Type B pancreatic cell (in vitro differentiated cells): ENCODE measurements at regions not wholly inside any gene's neighbourhood (a gene's known extent, or its start where the extent isn't known, plus 50 kb on each side); places are given as distances from the start of the nearest gene placed in this dataset.
"Not testable (repeated sequence)": the region's sequence is repeated elsewhere in the genome, so short reads cannot be mapped to it uniquely, and the experiment has no call there.

Experiments used
- DNase-seq: peaks from one replicate; pipeline ENCODE4 v3.0.0; 2021; ENCODE audit warnings: mixed read lengths; ENCODE audit not compliant: unreplicated experiment; ENCODE audit errors: extremely low spot score
- H3K27ac Mint-ChIP-seq: 2 replicates; pipeline ENCODE4 v1.8.0; 2021; ENCODE audit warnings: mild to moderate bottlenecking, mixed read lengths
- H3K27me3 Mint-ChIP-seq: 2 replicates; pipeline ENCODE4 v1.8.0; 2021; ENCODE audit warnings: mixed read lengths
- H3K36me3 Mint-ChIP-seq: 2 replicates; pipeline ENCODE4 v1.8.0; 2021; ENCODE audit warnings: mixed read lengths
- H3K4me1 Mint-ChIP-seq: one replicate; pipeline ENCODE4 v1.8.0; 2021; ENCODE audit warnings: mixed read lengths; ENCODE audit not compliant: unreplicated experiment
- H3K4me3 Mint-ChIP-seq: 2 replicates; pipeline ENCODE4 v1.8.0; 2021; ENCODE audit warnings: mild to moderate bottlenecking, mixed read lengths
- H3K9me3 Mint-ChIP-seq: 2 replicates; pipeline ENCODE4 v1.8.0; 2021; ENCODE audit warnings: mixed read lengths

DNA sequence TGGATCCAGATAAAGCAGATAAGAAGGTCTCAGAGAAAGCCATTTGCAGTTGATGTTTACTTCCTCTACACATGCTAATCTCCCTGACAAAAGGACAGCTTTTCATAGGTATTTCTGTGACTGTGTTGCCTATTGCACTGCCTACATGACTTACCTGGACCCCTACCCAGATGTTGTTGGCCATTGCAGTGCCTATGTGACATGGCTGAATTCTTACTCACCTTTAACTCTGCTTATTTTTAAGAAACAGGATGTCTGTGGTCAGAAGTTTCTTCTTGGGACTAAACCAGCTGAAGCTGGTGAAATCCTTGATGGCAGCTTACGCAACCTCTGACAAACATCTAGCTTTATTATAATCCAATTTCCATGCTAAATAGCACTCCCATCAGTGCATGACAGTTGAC lies 50.7 kb downstream of the PPIAL4D start:
- H3K27me3 Mint-ChIP-seq, DNase-seq, H3K4me1 Mint-ChIP-seq, H3K4me3 Mint-ChIP-seq, H3K27ac Mint-ChIP-seq, H3K36me3 Mint-ChIP-seq, H3K9me3 Mint-ChIP-seq: not testable (repeated sequence)

GRCh38 chr1:145189543-145190030 lies 52.4 kb downstream of the PPIAL4D start:
- DNase-seq, H3K36me3 Mint-ChIP-seq, H3K9me3 Mint-ChIP-seq, H3K27me3 Mint-ChIP-seq, H3K4me1 Mint-ChIP-seq: not testable (repeated sequence)
- Mint-ChIP-seq H3K4me3 (peak overlapping the region; percentile 67), H3K27ac (peak overlapping the region; percentile 87)

DNA sequence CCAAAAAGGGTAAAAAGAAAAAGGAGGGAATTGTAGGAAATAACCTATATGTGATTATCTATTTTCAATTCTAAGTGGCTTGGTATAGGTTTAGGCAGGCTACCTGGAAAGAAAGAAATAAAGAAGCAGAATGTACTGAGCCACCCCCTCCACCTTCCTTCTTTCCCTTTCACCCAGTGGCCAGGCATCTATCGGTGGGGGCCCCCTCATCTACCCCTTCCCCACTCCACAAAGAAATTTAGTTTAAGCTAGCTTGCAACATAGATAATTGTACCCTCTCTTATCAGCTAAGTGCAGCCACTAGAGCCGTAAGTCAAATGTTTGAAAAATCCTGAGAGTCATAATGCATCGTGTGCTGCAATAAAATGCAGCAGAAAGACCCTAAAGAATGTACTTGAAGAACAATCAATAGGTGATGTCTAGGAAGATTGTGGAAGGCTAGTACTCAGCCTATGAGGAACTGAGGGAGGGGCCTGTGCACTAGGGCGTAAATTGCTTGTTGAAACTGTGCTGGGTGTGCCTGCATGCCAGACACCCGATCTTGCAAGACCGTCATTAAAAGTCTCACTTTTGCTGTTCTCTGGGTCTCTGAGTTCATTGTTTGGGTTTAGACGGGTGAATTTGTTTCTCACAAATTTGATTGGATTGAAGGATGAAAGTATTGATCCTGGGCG lies 53.0 kb downstream of the PPIAL4D start:
- peak overlapping the region; percentile 87 for H3K27ac Mint-ChIP-seq
- not testable (repeated sequence) for H3K9me3 Mint-ChIP-seq, H3K36me3 Mint-ChIP-seq, DNase-seq, H3K27me3 Mint-ChIP-seq, H3K4me1 Mint-ChIP-seq
- H3K4me3 Mint-ChIP-seq, result peak overlapping the region; percentile 67

- not testable (repeated sequence) for H3K36me3 Mint-ChIP-seq, H3K27me3 Mint-ChIP-seq, H3K4me3 Mint-ChIP-seq, DNase-seq, H3K4me1 Mint-ChIP-seq, H3K27ac Mint-ChIP-seq, H3K9me3 Mint-ChIP-seq
Measured at GRCh38 chr1:145182606-145183413, 59.2 kb downstream of the PPIAL4D start.

- not testable (repeated sequence) for H3K27me3 Mint-ChIP-seq, H3K4me1 Mint-ChIP-seq, H3K4me3 Mint-ChIP-seq
Measured at GRCh38 chr1:145176285-145176925, 65.6 kb downstream of the PPIAL4D start.

GRCh38 chr1:145174377-145174776 lies 67.6 kb downstream of the PPIAL4D start:
- not testable (repeated sequence) for H3K27me3 Mint-ChIP-seq, H3K36me3 Mint-ChIP-seq, H3K27ac Mint-ChIP-seq, H3K4me1 Mint-ChIP-seq, DNase-seq, H3K9me3 Mint-ChIP-seq, H3K4me3 Mint-ChIP-seq

More at GRCh38 chr1:145176285-145176925, 65.6 kb downstream of the PPIAL4D start:
- not testable (repeated sequence) for DNase-seq, H3K9me3 Mint-ChIP-seq, H3K27ac Mint-ChIP-seq, H3K36me3 Mint-ChIP-seq

DNA sequence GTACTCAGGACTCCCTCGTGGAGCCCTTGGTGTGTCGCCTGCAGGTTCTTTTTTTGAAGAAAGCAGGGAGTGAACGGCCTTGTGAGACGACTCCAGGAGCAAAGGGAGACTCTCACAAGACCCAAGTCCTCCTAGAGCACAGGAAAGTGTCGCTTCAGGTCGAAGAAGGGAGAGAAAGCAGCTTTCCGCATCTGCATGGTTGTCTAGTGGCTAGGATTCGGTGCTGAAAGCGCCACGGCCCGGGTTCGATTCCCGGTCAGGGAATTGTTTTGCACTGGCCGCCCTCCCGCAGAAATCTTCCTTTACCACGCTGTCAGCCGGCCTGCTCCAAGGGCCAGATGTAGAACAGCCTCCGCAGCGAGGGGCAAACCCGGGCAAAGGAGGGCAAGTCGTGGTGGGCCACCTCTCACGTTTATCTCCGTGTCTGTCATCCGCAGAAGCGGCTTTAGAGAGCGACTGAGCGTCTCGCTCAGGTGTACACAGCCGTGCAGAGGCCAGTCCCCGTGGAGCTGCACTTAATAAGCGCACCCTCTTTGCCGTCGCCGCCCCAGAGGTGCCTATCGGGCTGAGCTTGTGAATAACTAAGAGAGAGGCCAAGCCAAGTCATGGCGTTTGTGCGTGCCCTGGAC lies 72.6 kb downstream of the FAM72D start:
- DNase-seq, H3K4me3 Mint-ChIP-seq: not testable (repeated sequence)

GRCh38 chr1:145164360-145164759 lies 68.6 kb downstream of the FAM72D start:
- H3K27ac Mint-ChIP-seq, H3K4me3 Mint-ChIP-seq, H3K27me3 Mint-ChIP-seq, DNase-seq, H3K9me3 Mint-ChIP-seq, H3K4me1 Mint-ChIP-seq, H3K36me3 Mint-ChIP-seq: not testable (repeated sequence)

More for the DNA sequence above, 72.6 kb downstream of the FAM72D start:
- not testable (repeated sequence) for H3K9me3 Mint-ChIP-seq, H3K4me1 Mint-ChIP-seq, H3K27me3 Mint-ChIP-seq, H3K27ac Mint-ChIP-seq, H3K36me3 Mint-ChIP-seq
